ENCODE measurements at regions not wholly inside any gene's neighbourhood (a gene's known extent, or its start where the extent isn't known, plus 50 kb on each side); places are given as distances from the start of the nearest gene placed in this dataset.

DNA sequence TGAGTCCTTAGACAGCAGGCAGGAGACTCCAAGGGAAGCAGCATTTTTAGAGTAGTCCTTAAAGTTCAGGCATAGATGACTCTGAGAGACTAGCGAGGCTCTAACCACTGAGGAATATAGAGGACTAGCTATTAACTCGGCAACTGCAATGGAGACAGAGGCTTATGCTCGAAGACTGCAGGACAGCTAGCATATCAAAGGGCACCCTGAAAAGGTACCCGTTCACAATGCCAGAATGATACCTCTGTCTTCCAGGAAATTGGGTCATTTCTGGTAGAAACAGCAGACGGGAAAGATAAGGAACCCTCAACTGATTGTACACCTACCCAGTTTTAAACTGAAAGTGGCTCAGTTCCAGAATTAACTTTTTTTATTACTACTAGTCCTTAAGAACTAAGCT is 1204.0 kb upstream of the ZEB2 start:
- ATAC-seq (no peak), DNase-seq (no peak)
- Histone ChIP-seq H3K9me3 (no peaks in the 10 kb centered on the region), H3K27ac (no peak overlapping the region), H3K27me3 (no peaks in the 10 kb centered on the region), H3K36me3 (no peaks in the 10 kb centered on the region), H3K4me1 (no peaks in the 10 kb centered on the region), H3K4me3 (no peak overlapping the region)
- intact Hi-C loops (cut with DNase I), result no loop called here
- TF ChIP-seq, protein P1, sequence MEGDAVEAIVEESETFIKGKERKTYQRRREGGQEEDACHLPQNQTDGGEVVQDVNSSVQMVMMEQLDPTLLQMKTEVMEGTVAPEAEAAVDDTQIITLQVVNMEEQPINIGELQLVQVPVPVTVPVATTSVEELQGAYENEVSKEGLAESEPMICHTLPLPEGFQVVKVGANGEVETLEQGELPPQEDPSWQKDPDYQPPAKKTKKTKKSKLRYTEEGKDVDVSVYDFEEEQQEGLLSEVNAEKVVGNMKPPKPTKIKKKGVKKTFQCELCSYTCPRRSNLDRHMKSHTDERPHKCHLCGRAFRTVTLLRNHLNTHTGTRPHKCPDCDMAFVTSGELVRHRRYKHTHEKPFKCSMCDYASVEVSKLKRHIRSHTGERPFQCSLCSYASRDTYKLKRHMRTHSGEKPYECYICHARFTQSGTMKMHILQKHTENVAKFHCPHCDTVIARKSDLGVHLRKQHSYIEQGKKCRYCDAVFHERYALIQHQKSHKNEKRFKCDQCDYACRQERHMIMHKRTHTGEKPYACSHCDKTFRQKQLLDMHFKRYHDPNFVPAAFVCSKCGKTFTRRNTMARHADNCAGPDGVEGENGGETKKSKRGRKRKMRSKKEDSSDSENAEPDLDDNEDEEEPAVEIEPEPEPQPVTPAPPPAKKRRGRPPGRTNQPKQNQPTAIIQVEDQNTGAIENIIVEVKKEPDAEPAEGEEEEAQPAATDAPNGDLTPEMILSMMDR (IDR thresholded peaks at IDR 0.05), result no peak

DNA sequence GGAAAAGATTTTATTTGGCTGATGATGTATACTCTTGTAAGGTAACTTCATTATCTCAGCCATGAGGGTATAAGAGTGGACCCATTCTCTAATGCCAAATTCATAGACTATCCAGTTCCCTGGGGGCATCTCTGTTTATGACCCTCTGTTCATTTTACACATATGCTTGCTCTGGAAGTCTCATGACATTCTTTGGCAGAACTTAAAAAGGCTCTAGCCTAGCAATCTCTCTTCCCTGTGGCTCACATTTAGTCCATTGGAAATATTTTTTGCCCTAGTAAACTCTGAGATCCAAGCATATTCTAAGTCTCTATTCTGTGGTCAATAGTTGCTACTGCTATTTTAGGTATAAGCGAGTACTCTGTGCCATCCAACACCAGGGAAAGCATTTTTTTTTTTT is 1201.8 kb upstream of the ZEB2 start:
- intact Hi-C loops (cut with DNase I), result no loop called here
- TF ChIP-seq, protein P1 (IDR thresholded peaks at IDR 0.05), result no peak
- Histone ChIP-seq H3K4me3 (no peak overlapping the region), H3K27me3 (no peaks in the 10 kb centered on the region), H3K36me3 (no peaks in the 10 kb centered on the region), H3K4me1 (no peaks in the 10 kb centered on the region), H3K27ac (no peak overlapping the region), H3K9me3 (no peaks in the 10 kb centered on the region)
- DNase-seq, result no peak
- ATAC-seq, result no peak

DNA sequence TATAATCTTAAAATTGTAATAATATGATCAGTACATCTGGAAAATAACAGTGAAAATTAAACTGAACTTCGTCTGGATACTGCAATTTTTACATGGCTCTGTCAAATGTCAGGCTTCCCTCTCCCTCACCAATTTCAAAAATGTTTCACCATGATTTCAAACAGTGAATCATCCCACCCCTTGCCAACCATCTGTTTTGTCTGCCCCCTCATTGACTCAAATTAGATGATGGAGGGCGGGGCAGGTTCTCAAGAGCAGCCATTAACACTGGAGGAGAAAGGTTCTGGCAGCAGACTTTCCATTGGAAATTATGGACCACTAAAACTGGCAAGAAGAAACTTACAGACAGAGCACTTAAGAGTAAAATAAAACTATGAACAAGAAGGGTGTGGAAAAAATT is 1195.7 kb upstream of the ZEB2 start:
- DNase-seq (no peak), ATAC-seq (no peak)
- TF ChIP-seq, protein P1 (IDR thresholded peaks at IDR 0.05), result no peak
- H3K9me3 ChIP-seq, result no peaks in the 10 kb centered on the region
- no peak overlapping the region for H3K4me3 ChIP-seq
- H3K36me3 ChIP-seq, result no peaks in the 10 kb centered on the region
- H3K27me3 ChIP-seq, result no peaks in the 10 kb centered on the region
- intact Hi-C loops (cut with DNase I), result no loop called here
- H3K4me1 ChIP-seq, result no peaks in the 10 kb centered on the region
- no peak overlapping the region for H3K27ac ChIP-seq

DNA sequence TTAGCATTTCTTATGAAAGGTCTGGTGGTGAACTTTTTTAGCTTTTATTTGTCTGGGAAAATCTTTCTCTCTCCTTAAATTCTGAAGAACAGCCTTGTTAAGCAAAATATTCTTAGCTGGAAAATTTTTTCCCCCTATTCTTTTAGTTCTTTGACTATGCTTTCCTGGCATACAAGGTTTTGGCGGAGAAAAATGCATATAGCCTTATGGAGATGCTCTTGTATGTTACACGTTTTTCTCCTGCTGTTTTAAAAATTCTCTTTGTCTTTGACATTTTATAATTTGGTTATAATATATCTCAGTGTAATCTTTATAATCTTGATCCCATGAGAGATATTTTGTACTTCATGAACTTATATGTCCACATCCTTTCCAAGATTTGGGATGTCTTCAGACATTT is 1190.4 kb upstream of the ZEB2 start:
- intact Hi-C loops (cut with DNase I), result no loop called here
- no peak for ATAC-seq
- Histone ChIP-seq H3K9me3 (no peaks in the 10 kb centered on the region), H3K27me3 (no peaks in the 10 kb centered on the region), H3K4me1 (no peaks in the 10 kb centered on the region), H3K36me3 (no peaks in the 10 kb centered on the region), H3K4me3 (no peak overlapping the region), H3K27ac (no peak overlapping the region)
- no peak for DNase-seq
- TF ChIP-seq, protein P1 (IDR thresholded peaks at IDR 0.05), result no peak

DNA sequence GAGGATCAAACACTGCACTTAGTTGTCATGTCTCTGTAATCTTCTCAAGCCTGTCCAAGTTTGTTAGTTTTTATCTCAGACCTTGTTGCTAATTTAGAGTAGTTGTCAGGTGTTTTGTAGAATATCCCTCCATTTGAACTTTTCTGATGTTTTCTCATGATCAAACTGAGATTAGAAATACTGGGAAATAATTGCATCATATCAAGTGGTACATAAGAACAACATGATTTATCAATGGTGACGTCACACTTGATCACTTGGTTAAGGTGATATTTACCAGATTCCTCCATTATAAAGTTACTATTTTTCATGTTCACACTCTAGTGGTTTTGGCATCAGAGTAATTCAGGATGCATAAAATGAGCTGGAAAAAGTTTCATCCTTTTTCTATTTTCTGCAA is 1182.4 kb upstream of the ZEB2 start:
- H3K36me3 ChIP-seq, result no peaks in the 10 kb centered on the region
- no peaks in the 10 kb centered on the region for H3K4me1 ChIP-seq
- no peaks in the 10 kb centered on the region for H3K27me3 ChIP-seq
- ATAC-seq (no peak), DNase-seq (no peak)
- H3K9me3 ChIP-seq, result no peaks in the 10 kb centered on the region
- TF ChIP-seq, protein P1 (IDR thresholded peaks at IDR 0.05), result no peak
- no peak overlapping the region for H3K27ac ChIP-seq
- intact Hi-C loops (cut with DNase I), result no loop called here
- H3K4me3 ChIP-seq, result no peak overlapping the region

DNA sequence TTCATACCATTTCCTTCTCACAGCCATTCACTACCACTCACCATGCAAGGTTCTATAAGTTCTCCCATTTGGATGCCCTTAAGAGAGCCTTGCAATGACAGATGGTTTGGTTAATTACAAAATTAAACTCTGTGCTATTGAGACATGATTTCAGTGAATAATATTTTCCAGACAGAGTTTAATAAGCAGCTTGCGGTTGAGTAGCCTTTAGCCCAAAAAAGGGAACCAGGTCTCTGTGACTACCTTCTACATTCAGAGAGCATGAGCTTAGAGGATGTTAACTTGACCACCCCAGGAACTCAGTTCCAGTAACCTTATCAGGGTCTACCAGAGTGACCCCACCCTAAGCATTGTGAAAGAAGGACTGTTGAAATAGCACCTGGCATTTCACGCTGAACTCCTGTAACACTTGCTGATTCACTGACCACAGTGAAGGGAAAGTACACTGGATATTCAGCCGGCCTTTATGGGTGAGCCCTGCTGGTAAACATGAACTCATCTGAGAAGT is 1173.1 kb upstream of the ZEB2 start:
- H3K4me1 ChIP-seq, result no peaks in the 10 kb centered on the region
- no peaks in the 10 kb centered on the region for H3K36me3 ChIP-seq
- H3K9me3 ChIP-seq, result no peaks in the 10 kb centered on the region
- no peak overlapping the region for H3K27ac ChIP-seq
- no peaks in the 10 kb centered on the region for H3K27me3 ChIP-seq
- TF ChIP-seq, protein P1 (IDR thresholded peaks at IDR 0.05), result no peak
- intact Hi-C loops (cut with DNase I), result no loop called here
- ATAC-seq (peak; percentile 95), DNase-seq (no peak)
- no peak overlapping the region for H3K4me3 ChIP-seq
